GM20431 (cell line): ENCODE measurements at regions not wholly inside any gene's neighbourhood (a gene's known extent, or its start where the extent isn't known, plus 50 kb on each side); places are given as distances from the start of the nearest gene placed in this dataset.
"Not testable (repeated sequence)": the region's sequence is repeated elsewhere in the genome, so short reads cannot be mapped to it uniquely, and the experiment has no call there.

Experiments
- in situ Hi-C: fragments of 300-500 bp; cut with MseI, MboI; formaldehyde crosslinking; loops from one replicate; pipeline ENCODE4 v1.15.0; 2020; ENCODE audit warnings: low sequenced_read_pairs; ENCODE audit not compliant: unreplicated experiment

DNA sequence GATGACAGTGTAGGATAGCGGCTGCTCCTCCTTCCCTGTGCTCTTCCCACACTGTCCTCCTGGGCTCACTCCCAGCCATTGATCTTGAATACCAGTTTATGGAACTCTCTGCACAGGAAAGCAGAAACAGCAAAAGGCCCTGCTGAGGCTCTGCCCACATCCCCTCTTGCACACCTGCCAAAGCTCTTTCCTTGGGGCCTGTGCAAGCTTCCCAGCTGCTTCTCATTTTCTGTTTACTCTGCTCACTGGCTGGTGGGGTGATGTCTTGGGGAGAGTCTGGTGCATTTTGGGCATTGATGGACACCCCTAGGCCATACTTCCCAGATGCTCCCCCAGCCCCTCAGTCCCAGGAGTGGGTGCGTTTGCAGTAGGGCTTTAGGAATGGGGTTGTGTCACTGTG lies 361.8 kb downstream of the TMEM121 start:
- in situ Hi-C loops: no loop called here

DNA sequence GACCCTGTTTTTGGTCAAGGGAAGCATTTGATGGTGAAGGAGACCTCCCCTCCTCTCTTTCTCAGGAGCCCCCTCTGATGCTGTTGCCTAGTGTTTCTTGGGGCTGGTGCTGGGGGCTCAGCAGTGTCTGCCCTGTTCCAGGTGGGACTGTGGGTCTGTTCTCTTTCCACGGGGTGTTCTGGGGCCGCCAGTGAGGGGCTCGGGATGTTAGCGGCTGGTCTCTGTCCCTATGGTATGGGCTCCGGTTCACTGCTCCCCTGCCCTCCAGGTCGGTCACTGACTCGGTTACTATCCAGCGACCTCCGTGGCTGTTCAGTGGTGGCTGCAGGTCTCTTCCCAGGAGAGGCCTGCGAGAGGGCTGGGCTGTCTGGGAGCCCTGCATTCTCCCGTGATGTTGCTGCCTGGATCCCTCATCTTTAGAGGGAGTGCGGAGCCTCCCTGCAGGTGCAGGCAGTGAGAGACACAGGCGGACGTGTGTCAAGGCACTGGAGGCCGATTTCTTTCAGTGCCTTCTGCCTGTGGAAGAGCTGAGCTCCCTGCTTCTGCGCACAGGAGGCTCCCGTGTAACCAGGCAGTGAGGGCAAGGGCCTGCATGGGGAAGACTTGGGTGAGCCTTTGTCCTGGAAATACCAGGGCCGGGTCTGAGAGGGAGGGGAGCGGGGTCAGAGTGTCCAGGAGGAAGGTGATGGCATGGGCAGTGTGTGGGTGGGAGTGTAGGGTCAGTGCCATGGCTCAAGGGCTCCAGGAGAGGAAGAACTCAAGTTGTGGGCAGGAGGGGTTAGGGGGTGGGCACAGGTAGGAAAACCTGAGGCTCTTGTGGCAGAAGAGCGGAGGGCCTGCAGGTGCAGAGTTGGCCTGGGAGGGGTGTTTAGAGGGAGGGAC lies 362.6 kb downstream of the TMEM121 start:
- in situ Hi-C loops: no loop called here

DNA sequence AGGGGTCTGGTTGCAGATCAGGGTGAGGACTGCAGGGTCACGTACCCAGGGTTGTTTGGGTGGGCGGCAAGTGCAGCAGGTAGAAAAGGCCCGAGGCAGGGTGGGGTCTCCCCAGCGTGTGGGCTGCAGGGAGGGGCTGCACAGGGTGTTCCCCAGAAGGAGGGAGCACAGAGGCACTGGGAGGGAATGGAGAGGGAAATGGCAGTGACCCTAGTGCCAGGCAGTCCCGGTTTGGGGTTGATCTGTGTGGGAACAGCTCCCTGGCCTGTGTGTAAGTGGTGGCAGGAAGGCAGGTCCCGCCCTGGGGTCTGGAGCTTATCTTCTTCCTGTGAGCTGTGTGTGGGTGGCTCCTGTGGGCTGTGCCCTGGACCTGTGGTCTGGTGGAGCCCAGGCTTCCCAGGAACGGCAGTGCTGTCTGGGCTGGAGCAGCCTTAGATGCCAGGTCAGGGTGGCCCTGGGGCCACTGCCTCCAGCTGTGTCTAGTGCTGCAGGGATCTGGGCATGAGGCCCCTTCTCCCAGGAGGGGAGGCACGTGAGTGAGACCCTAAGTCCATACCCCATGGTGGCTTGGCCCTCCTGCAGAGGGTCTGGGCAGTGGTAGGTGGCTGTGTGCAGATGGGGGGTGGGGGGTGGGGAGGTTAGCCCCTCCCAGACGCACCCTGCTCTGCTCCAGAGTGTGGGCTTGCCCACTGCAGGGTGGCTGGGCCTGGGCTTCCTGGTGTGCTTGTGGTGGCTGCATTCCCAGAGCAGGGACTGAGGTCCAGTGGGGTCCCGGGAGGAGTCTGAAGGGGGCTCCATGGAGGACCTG lies 363.5 kb downstream of the TMEM121 start:
- in situ Hi-C loops: no loop called here

DNA sequence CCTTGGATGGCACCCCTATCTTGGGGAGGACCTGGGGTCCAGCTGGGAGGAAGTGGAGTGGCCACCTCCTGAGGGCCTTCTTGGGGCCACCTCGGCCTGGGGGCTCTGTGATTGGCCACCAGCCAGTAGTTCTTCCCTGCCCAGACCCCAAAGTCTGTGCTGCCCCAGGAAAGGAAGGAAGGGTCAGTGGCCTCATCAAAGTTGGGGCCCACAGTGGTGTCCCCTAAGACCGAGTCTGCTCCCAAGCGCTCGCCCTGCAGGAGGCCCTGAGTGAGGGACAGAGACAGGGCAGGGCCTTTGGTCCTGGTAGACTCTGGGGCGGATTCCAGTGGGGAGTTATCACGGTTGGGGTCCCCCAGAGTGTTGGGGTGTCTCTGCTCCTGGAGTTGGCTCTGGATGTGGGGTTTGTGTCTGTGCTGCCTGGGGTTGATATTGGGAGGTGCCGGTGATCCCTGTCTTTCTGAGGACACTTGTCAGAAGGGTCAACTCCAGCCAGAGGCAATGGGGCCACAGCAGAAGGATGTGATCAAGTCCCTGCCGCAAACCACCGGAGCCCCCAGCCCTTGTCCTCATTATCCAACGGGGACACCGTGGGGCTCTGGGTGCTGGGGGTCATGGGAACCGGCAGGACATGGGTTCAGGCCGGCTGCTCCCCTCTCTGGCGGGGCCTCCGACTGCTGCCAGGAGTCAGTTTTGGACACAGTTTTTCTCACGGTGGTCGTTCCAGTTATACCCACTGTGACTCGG lies 364.3 kb downstream of the TMEM121 start:
- in situ Hi-C loops: no loop called here

DNA sequence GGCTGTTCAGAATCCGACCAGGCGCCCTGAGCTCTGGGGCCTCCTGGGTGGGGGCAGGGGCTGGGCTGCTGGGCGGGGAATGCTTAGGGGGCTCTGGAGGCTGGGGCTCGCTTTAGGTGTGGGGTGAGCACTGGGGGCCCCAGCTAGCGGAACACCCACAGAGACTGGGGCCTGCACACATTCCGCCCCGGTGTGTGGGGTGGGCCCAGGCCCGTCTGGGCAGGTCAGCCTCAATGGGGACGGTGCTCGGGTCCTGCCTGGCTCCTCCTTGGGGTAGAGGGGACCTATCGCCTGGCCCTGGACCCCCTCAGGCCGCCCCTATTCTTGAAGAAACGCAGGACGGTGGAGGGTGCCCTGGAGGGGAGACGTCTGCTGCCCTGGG lies 364.8 kb downstream of the TMEM121 start:
- in situ Hi-C loops: no loop called here

DNA sequence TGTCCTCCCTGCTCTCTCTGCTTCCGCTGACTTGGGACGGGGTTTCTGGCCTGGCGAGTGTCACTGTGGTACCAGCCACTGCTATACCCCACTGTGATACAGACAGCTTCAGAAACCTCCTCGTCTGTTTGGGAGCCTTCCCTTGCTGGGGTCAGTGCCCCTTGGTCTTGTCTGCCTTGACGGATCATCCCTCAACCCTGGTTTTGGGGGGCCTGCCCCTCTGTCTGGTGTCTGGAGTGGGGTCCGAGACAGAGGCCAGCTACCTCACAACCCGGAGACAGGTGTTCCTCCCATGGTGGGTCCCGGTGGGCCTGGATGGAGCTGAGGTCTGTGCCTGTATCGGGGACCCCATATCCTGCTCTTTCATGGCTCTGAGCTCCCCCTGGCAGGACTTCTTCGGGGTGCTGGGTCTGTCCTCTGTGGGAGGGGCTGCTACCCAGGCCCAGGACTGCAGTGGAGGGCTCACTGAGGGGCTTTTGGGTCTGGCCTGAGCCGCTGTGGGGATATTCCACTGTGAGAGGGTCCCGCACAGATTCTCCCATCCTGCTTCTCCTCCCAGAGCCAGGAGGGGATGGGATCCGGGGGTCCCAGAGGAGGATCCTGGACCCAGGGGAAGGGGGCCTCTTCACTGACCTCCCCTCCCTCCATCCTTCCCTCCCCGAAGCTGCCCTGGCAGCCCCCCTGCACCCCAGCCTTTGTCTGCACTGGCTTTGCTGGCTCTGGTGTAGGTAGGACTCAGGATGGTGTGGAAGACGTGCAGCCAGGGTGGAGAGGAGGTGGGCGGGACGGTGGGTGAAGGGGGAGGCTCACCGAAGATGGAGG lies 365.5 kb downstream of the TMEM121 start:
- in situ Hi-C loops: no loop called here

DNA sequence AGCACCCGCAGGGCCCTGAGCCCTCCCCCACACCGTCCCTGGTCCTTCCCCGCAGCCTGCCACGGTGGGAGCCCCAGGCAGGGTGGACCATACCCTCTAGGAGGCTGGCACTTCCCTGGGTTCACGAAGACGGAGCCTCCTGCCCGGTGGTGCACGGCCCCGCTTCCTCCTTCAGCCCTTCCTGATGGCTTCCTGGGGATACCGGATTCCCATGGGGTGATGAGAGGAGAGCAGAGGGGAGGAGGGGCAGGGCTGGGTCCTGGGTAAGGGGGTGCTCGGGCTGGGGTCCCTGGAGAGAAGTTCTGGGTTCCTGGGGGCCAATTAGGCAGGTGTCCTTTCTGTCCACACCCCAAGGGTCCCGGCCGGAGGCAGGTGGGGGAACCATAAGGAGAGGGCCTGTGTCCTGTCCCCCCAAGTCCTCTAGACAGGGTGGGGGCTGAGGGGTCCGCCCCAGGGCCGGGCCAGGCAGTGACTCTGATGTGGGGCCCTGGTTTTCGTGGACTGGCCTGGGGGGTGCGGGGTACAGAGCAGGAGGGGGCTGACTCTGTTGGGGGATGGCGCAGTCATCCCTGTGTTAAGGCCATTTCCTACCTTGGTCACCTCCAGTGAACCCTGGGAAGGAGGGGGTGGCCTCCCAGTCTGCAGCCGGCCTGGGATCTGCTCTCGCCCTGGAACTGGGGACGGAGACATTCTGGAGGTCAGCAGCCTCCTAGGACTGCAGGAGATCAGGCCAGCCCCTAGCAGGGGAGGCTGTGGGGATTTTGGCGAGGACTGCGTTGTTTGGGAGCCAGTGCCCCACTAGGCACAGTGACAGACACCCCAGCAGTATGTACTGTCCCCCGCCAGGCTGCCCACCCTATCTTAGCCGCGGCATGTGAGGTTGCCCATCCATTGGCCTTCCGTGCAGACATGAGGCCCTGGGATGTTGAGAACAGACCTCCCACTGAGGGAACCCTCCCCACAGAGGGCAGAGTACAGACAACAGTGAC lies 366.4 kb downstream of the TMEM121 start:
- in situ Hi-C loops: not testable (repeated sequence)

DNA sequence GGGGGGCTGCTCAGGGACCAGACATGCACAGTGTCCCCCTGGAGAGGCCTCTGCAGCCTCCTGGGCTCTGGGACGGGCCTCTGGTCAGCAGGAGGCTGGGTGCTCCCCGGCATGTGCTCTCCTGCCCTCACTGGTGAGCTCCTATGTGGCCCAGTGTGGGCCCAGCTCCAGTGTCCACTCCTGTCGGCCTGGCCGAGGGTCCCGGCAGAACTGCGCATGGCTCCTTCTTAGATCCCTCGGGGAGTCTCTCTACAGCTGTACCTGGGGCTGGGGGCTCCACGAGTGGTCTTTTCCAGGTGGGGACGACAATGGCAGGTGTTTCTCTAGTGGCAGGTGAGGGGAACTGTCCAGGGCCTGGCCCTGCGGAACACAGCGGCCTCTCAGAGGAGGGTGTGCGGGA lies 367.3 kb downstream of the TMEM121 start:
- in situ Hi-C loops: not testable (repeated sequence)

DNA sequence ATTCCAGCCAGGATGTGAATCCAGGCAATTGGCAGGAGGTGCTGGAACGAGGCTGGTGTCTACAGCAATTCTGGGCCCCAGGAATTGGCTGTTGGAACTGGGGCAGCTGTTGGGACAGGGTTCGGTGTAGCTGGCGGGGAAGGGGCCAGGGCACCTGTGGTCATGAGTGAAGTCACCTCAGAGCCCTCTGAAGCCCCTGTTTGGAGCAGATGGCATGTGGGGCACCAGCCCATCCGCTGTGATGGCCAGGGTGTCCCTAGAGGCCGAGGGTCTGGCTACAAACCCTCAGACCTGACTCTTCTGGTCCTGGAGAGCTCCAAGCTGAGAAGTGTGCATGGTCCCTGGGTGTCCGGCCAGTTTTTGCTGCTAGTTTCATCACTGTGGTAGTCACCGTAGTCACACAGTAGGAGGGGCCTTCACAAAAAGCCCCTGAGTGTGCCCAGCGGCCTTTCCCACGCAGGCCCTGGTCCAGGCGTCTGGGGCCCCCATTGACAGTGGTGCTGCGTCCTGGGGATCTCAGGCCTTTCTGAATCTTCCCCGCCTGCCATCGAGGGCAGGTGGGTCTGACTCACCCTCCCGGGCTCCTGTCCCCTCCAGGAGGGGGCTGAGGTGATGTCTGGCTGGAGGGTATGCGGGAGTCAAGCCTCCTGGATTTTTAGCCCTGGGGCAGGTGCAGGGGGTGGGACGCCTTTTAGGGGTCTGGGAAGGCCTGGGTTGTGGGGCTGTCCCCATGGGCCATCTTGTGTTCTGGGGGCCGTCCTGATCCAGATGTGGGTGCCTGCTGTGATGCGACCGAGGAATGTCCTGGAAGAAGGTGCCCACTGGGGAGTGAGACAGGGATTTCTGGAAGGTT lies 368.0 kb downstream of the TMEM121 start:
- in situ Hi-C loops: no loop called here

DNA sequence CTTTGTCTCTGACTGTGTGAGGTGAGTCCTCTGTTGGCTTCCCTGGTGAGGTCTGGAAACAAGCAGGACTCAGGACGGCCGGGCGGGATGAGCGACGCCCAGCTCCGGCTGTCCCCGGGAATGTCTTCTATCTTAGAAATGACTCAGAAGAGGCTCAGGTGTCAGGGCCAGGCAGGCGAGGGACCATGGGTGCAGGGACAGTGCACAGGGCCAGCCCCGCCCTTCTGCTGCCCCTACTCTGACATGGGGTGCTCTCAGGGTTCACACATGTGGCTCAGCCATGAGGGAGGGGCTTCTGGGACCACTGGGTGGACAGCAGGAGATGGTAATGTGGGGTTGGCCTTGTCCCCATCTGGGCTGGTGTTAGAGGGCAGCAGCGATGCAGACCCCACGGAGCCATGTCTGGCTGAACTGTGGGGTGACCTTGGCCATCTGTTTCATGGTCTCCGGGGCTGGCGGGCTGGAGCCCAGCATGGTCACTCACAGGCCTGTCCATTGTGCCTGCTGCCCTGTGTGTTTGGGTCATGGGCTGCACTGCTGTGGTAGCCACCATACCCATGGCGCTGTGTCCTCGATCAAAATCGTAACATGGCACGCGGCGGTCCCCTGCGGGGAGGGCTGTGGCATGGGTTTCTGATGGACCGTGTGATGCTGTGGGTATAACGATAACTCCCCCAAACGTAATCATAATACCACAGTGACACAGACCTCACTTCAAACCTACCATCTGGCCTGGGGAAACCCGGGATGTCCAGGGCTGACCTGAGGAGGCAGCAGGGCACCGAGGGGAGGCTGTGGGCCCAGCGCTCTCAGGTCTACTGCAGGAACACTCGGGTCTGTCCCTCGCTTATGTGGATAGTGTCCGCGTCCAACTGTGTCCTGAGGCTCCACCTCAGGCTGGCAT lies 368.8 kb downstream of the TMEM121 start:
- in situ Hi-C loops: no loop called here

DNA sequence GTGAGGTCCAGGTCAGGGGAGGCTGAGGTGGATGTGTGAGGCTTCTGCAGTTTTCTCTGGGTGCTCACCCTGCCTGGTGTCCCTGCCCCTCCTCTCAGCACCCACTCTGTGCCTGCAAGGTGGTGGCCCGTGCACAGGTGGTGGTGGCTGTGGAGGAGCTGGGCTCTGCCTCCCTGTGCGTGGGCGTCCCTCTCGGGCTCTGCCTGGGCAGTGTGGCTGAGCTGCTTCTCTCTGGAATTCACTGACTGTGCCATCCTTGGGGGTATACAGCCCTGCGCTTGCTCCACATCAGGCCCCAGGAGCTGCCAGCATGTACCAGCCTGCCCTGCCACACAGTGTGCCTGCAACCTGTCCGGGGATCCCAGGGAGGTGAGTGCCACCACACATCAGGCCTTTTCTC lies 369.8 kb downstream of the TMEM121 start:
- in situ Hi-C loops: not testable (repeated sequence)

DNA sequence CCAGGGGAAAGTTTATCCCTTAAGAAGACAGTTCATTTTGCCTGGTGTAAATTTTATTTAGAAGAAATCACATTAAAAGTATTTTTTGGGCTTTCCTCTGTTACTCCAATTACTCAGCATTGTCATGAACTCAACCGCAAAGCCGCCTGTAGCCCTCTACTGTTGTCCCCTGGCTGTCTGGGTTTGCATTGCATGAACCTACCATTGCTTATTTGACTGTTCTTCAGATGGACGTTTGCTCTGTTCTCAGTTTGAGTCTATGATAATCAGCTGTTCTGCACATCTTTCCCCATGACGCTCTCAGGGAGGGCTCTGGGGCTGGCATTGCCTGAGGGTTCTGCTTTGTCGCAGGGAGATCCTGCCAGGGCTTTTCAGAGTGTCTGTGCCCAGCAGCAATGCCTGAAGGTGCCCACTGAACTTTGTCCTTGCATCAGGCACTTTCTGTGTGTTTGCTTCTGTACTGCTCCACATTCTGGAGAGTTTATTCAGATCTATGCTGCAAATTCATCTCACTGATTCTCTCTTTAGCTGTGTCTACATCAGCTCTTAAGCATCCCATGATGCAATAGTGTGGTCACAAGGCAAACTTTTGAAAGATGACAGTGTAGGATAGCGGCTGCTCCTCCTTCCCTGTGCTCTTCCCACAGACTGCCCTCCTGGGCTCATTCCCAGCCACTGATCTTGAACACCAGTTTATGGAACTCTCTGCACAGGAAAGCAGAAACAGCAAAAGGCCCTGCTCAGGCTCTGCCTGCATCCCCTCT lies 370.8 kb downstream of the TMEM121 start:
- in situ Hi-C loops: not testable (repeated sequence)

DNA sequence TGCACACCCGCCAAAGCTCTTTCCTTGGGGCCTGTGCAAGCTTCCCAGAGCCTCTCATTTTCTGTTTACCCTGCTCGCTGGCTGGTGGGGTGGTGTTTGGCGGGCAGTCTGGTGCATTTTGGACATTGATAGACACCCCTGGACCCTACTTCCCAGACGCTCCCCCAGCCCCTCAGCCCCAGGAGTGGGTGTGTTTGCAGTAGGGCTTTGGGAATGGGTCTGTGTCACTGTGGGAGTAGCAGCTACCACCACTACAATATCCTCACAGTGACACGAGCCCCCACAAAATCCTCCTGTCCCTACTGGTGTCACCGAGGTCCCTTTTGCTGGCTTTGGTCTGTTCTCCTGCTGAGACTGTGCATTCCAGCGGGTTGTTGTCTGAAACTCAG lies 371.3 kb downstream of the TMEM121 start:
- in situ Hi-C loops: no loop called here

DNA sequence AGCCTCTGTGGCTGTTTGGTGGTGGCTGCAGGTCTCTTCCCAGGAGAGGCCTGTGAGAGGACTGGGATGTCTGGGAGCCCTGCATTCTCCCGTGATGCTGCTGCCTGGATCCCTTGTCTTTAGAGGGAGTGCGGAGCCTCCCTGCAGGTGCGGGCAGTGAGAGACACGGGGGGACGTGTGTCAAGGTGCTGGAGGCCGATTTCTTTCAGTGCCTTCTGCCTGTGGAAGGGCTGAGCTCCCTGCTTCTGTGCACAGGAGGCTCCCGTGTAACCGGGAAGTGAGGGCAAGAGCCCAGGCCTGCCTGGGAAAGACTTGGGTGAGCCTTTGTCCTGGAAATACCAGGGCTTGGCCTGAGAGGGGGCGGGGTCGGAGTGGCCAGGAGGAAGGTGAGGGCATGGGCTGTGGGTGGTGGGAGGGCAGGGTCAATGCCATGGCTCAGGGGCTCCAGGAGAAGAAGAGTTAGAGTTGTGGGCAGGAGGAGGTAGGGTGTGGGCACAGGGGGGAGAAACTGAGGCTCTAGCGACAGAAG lies 372.2 kb downstream of the TMEM121 start:
- in situ Hi-C loops: no loop called here

DNA sequence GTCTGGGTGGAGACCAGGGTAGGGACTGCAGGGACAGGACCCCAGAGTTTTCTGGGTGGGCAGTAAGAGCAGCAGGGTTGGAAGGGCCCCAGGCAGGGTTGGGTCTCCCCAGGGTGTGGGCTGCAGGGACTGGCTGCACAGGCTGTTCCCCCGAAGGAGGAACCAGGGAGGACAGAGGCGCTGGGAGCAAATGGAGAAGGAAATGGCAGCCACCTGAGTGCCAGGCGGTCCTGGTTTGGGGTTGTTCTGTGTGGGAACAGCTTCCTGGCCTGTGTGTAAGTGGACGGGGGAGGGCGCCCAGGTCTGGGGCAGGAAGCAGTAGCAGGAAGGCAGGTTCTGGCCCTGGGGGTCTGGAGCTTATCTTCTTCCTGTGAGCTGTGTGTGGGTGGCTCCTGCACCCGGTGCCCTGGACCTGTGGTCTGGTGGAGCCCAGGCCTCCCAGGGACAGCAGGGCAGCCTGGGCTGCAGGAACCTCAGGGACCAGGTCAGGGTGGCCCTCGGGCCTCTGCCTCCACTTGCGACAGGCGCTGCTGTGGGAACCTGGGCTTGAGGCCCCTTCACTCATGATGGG lies 372.8 kb downstream of the TMEM121 start:
- in situ Hi-C loops: no loop called here
